ENCODE measurements at regions not wholly inside any gene's neighbourhood (a gene's known extent, or its start where the extent isn't known, plus 50 kb on each side); places are given as distances from the start of the nearest gene placed in this dataset.
A peak's percentile ranks its signal among the peaks of the same experiment; 100 is the strongest.

GRCh38 chr12:124233041-124233796 is 61.7 kb upstream of the RFLNA start:
- H3K27ac Mint-ChIP-seq: no peak overlapping the region

GRCh38 chr12:124233846-124234640 is 60.9 kb upstream of the RFLNA start:
- no peak overlapping the region for H3K4me3 ChIP-seq (ENCODE audit: low read length in 2 of 2)
- H3K4me3 Mint-ChIP-seq: peak overlapping the region in 1 of 8 donors; percentile 27
- ChIA-PET POLR2A (ENCODE audit: partially characterized antibody) (no interaction called here), CTCF (ENCODE audit: partially characterized antibody) (no interaction called here)
- peaks cover 0 to 10% (median 6%) of the 10 kb centered on the region in 8 donors for H3K9me3 Mint-ChIP-seq
- DNase-seq: no peak
- no peak overlapping the region for H3K27ac ChIP-seq (ENCODE audit: low read depth, low read length)
- H3K36me3 Mint-ChIP-seq: no peaks in the 10 kb centered on the region
- peaks cover 0 to 4% (median 0%) of the 10 kb centered on the region in 4 donors for H3K4me1 Mint-ChIP-seq
- peaks cover 7 to 13% of the 10 kb centered on the region in 2 donors for H3K27me3 Mint-ChIP-seq
- H3K9me3 ChIP-seq (ENCODE audit: control insufficient read depth in 1 of 2, low read length in 2 of 2): no peaks in the 10 kb centered on the region
- H3K27me3 ChIP-seq (ENCODE audit: insufficient read depth, low read length): no peaks in the 10 kb centered on the region
- intact Hi-C loops (cut with micrococcal nuclease): no loop called here
- no peak overlapping the region for H3K27ac Mint-ChIP-seq
- H3K36me3 ChIP-seq (ENCODE audit: insufficient read depth, low read length): no peaks in the 10 kb centered on the region
- H3K4me1 ChIP-seq (ENCODE audit: insufficient read depth, low read length): no peaks in the 10 kb centered on the region

More at GRCh38 chr12:124233041-124233796, 61.7 kb upstream of the RFLNA start:
- Mint-ChIP-seq H3K36me3 (no peaks in the 10 kb centered on the region), H3K9me3 (peaks cover 0 to 9% (median 6%) of the 10 kb centered on the region in 8 donors), H3K4me1 (peaks cover 0 to 4% (median 0%) of the 10 kb centered on the region in 4 donors), H3K4me3 (no peak overlapping the region), H3K27me3 (peaks cover 3 to 14% of the 10 kb centered on the region in 2 donors)
- Histone ChIP-seq H3K4me1 (ENCODE audit: insufficient read depth, low read length) (no peaks in the 10 kb centered on the region), H3K4me3 (ENCODE audit: low read length in 2 of 2) (no peak overlapping the region), H3K27me3 (ENCODE audit: insufficient read depth, low read length) (no peaks in the 10 kb centered on the region), H3K9me3 (ENCODE audit: control insufficient read depth in 1 of 2, low read length in 2 of 2) (no peaks in the 10 kb centered on the region), H3K36me3 (ENCODE audit: insufficient read depth, low read length) (no peaks in the 10 kb centered on the region), H3K27ac (ENCODE audit: low read depth, low read length) (no peak overlapping the region)
- intact Hi-C loops (cut with micrococcal nuclease): no loop called here
- ChIA-PET POLR2A (ENCODE audit: partially characterized antibody) (no interaction called here), CTCF (ENCODE audit: partially characterized antibody) (no interaction called here)
- DNase-seq: no peak

- CTCF ChIA-PET (ENCODE audit: partially characterized antibody): no interaction called here
- H3K9me3 ChIP-seq (ENCODE audit: control insufficient read depth in 1 of 2, low read length in 2 of 2): no peaks in the 10 kb centered on the region
- no peak overlapping the region for H3K27ac Mint-ChIP-seq
- H3K4me1 ChIP-seq (ENCODE audit: insufficient read depth, low read length): no peaks in the 10 kb centered on the region
- H3K9me3 Mint-ChIP-seq: peaks cover 0 to 5% (median 2%) of the 10 kb centered on the region in 8 donors
- intact Hi-C loops (cut with micrococcal nuclease): no loop called here
- H3K4me1 Mint-ChIP-seq: no peaks in the 10 kb centered on the region
- H3K27me3 ChIP-seq (ENCODE audit: insufficient read depth, low read length): no peaks in the 10 kb centered on the region
- peaks cover 12 to 13% of the 10 kb centered on the region in 2 donors for H3K27me3 Mint-ChIP-seq
- no peak for DNase-seq
- H3K27ac ChIP-seq (ENCODE audit: low read depth, low read length): no peak overlapping the region
- no peak overlapping the region for H3K4me3 ChIP-seq (ENCODE audit: low read length in 2 of 2)
- no peak overlapping the region for H3K4me3 Mint-ChIP-seq
- H3K36me3 Mint-ChIP-seq: no peaks in the 10 kb centered on the region
- H3K36me3 ChIP-seq (ENCODE audit: insufficient read depth, low read length): no peaks in the 10 kb centered on the region
- POLR2A ChIA-PET (ENCODE audit: partially characterized antibody): no interaction called here
Measured at GRCh38 chr12:124236625-124237031, 58.3 kb upstream of the RFLNA start.

DNA sequence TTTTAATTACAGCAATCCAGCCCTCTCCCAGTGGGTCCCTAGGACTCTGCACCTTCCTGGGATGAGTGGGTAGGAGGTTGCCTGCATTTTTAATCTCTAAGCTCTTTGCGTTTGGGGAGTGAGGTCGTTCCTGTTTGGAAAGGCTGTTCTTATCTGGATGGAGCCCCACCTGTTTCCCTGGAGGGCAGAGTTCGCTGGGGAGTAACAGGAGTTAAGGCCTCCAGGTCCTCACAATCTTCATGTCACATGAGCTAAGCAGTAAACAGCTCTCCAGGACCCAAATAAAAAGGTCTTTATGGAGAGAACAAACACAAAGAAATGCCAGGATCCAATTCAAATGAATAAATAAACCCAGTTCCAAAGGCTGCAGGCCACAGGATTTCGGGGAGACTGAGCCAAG is 56.0 kb upstream of the RFLNA start:
- ChIA-PET CTCF (ENCODE audit: partially characterized antibody) (no interaction called here), POLR2A (ENCODE audit: partially characterized antibody) (no interaction called here)
- no peaks in the 10 kb centered on the region for H3K4me1 ChIP-seq (ENCODE audit: insufficient read depth, low read length)
- H3K4me3 Mint-ChIP-seq: no peak overlapping the region
- H3K4me3 ChIP-seq (ENCODE audit: low read length in 2 of 2): no peak overlapping the region
- H3K9me3 ChIP-seq (ENCODE audit: control insufficient read depth in 1 of 2, low read length in 2 of 2): no peaks in the 10 kb centered on the region
- no peaks in the 10 kb centered on the region for H3K27me3 ChIP-seq (ENCODE audit: insufficient read depth, low read length)
- DNase-seq: no peak
- peaks cover 12 to 18% of the 10 kb centered on the region in 2 donors for H3K27me3 Mint-ChIP-seq
- H3K27ac Mint-ChIP-seq: no peak overlapping the region
- H3K36me3 ChIP-seq (ENCODE audit: insufficient read depth, low read length): no peaks in the 10 kb centered on the region
- intact Hi-C loops (cut with micrococcal nuclease): no loop called here
- H3K27ac ChIP-seq (ENCODE audit: low read depth, low read length): no peak overlapping the region
- H3K4me1 Mint-ChIP-seq: no peaks in the 10 kb centered on the region
- H3K9me3 Mint-ChIP-seq: peaks cover 0 to 5% (median 3%) of the 10 kb centered on the region in 8 donors
- H3K36me3 Mint-ChIP-seq: no peaks in the 10 kb centered on the region

GRCh38 chr12:124240493-124240892 is 54.4 kb upstream of the RFLNA start:
- no peak for DNase-seq
- POLR2A ChIA-PET (ENCODE audit: partially characterized antibody): no interaction called here
- Mint-ChIP-seq H3K27ac (no peak overlapping the region), H3K27me3 (peaks cover 8 to 16% of the 10 kb centered on the region in 2 donors), H3K4me3 (no peak overlapping the region), H3K36me3 (no peaks in the 10 kb centered on the region), H3K9me3 (peaks cover 0 to 7% (median 3%) of the 10 kb centered on the region in 8 donors), H3K4me1 (no peaks in the 10 kb centered on the region)
- no peak overlapping the region for H3K4me3 ChIP-seq (ENCODE audit: low read length in 2 of 2)
- H3K27me3 ChIP-seq (ENCODE audit: insufficient read depth, low read length): no peaks in the 10 kb centered on the region
- CTCF ChIA-PET (ENCODE audit: partially characterized antibody): no interaction called here
- intact Hi-C loops (cut with micrococcal nuclease): no loop called here
- no peak overlapping the region for H3K27ac ChIP-seq (ENCODE audit: low read depth, low read length)
- H3K4me1 ChIP-seq (ENCODE audit: insufficient read depth, low read length): no peaks in the 10 kb centered on the region
- H3K36me3 ChIP-seq (ENCODE audit: insufficient read depth, low read length): no peaks in the 10 kb centered on the region
- no peaks in the 10 kb centered on the region for H3K9me3 ChIP-seq (ENCODE audit: control insufficient read depth in 1 of 2, low read length in 2 of 2)

- POLR2A ChIA-PET (ENCODE audit: partially characterized antibody): no interaction called here
- CTCF ChIA-PET (ENCODE audit: partially characterized antibody): no interaction called here
- Histone ChIP-seq H3K27ac (ENCODE audit: low read depth, low read length) (no peak overlapping the region), H3K9me3 (ENCODE audit: control insufficient read depth in 1 of 2, low read length in 2 of 2) (peaks cover 0 to 3% of the 10 kb centered on the region in 2 donors), H3K27me3 (ENCODE audit: insufficient read depth, low read length) (no peaks in the 10 kb centered on the region), H3K4me1 (ENCODE audit: insufficient read depth, low read length) (no peaks in the 10 kb centered on the region), H3K4me3 (ENCODE audit: low read length in 2 of 2) (no peak overlapping the region), H3K36me3 (ENCODE audit: insufficient read depth, low read length) (no peaks in the 10 kb centered on the region)
- H3K36me3 Mint-ChIP-seq: peaks cover 0 to 1% of the 10 kb centered on the region in 2 donors
- no peak for DNase-seq
- peaks cover 10 to 23% of the 10 kb centered on the region in 2 donors for H3K27me3 Mint-ChIP-seq
- no peak overlapping the region for H3K4me3 Mint-ChIP-seq
- intact Hi-C loops (cut with micrococcal nuclease): no loop called here
- peaks cover 0 to 21% (median 11%) of the 10 kb centered on the region in 8 donors for H3K9me3 Mint-ChIP-seq
- no peak overlapping the region for H3K27ac Mint-ChIP-seq
- H3K4me1 Mint-ChIP-seq: no peaks in the 10 kb centered on the region
Measured at GRCh38 chr12:124241776-124242528, 52.9 kb upstream of the RFLNA start.

DNA sequence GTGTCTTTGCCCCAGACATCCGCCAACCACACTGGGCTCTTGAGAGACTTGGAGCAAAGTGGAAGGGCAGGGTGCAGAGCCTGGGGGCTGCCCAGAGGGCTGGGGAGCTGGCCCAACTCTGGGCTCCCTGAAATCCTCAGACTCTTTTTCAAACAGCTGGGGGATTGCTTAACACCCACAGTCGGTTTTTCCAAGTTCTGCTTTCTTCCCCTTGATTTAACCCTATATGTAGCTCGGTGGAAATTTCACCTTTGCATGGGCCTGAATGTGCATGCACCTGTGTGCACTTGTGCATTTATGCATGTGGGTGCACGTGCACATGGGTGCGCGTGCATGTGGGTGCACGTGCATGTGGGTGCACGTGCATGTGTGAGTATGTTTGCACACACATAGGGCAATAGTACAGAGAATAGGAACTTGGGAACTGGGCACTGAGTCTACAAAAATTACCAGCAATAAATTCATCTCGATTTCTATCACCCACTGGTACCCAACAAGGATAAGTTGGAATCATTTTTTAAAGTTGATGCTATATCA is 52.3 kb upstream of the RFLNA start:
- Histone ChIP-seq H3K9me3 (ENCODE audit: control insufficient read depth in 1 of 2, low read length in 2 of 2) (peaks cover 0 to 4% of the 10 kb centered on the region in 2 donors), H3K27me3 (ENCODE audit: insufficient read depth, low read length) (no peaks in the 10 kb centered on the region), H3K27ac (ENCODE audit: low read depth, low read length) (no peak overlapping the region), H3K36me3 (ENCODE audit: insufficient read depth, low read length) (no peaks in the 10 kb centered on the region), H3K4me3 (ENCODE audit: low read length in 2 of 2) (no peak overlapping the region), H3K4me1 (ENCODE audit: insufficient read depth, low read length) (no peaks in the 10 kb centered on the region)
- H3K4me3 Mint-ChIP-seq: no peak overlapping the region
- H3K27ac Mint-ChIP-seq: no peak overlapping the region
- peaks cover 0 to 27% (median 18%) of the 10 kb centered on the region in 8 donors for H3K9me3 Mint-ChIP-seq
- intact Hi-C loops (cut with micrococcal nuclease): no loop called here
- H3K27me3 Mint-ChIP-seq: peaks cover 10 to 28% of the 10 kb centered on the region in 2 donors
- ChIA-PET CTCF (ENCODE audit: partially characterized antibody) (no interaction called here), POLR2A (ENCODE audit: partially characterized antibody) (no interaction called here)
- no peaks in the 10 kb centered on the region for H3K4me1 Mint-ChIP-seq
- no peak for DNase-seq
- H3K36me3 Mint-ChIP-seq: peaks cover 0 to 1% of the 10 kb centered on the region in 2 donors

All from CD4-positive, alpha-beta memory T cell (primary cell).